Loucy (cell line): ENCODE measurements at regions not wholly inside any gene's neighbourhood (a gene's known extent, or its start where the extent isn't known, plus 50 kb on each side); places are given as distances from the start of the nearest gene placed in this dataset.

Experiments used
- H2AFZ ChIP-seq: fragments of 200-600 bp; sonication (generic); 2 replicates; pipeline ENCODE4 v1.6.0; 2016; ENCODE audit warnings: antibody characterized with exemption, mild to moderate bottlenecking, low read length, moderate library complexity
- H3F3A ChIP-seq: fragments of 200-600 bp; 2 replicates; pipeline ENCODE4 v1.6.0; 2016; ENCODE audit warnings: antibody characterized with exemption, low read depth, mild to moderate bottlenecking
- H3K27me3 ChIP-seq: fragments of 200-600 bp; sonication (generic); 2 replicates; pipeline ENCODE4 v1.6.1; 2014; ENCODE audit warnings: low read length, mild to moderate bottlenecking; ENCODE audit not compliant: insufficient read depth, poor library complexity, severe bottlenecking
- H3K36me3 ChIP-seq: fragments of 200-600 bp; sonication (generic); 2 replicates; pipeline ENCODE4 v1.6.1; 2016; ENCODE audit warnings: low read length; ENCODE audit not compliant: insufficient read depth
- H3K4me1 ChIP-seq: fragments of 200-600 bp; sonication (generic); 2 replicates; pipeline ENCODE4 v1.5.1; 2014; ENCODE audit warnings: low read length, mild to moderate bottlenecking; ENCODE audit not compliant: insufficient read depth, poor library complexity, severe bottlenecking
- H3K4me2 ChIP-seq: fragments of 200-600 bp; sonication (generic); 2 replicates; pipeline ENCODE4 v1.6.0; 2014; ENCODE audit warnings: antibody characterized with exemption, low read length, low read depth, mild to moderate bottlenecking; ENCODE audit not compliant: poor library complexity, severe bottlenecking
- H3K4me3 ChIP-seq: fragments of 200-600 bp; sonication (generic); 2 replicates; pipeline ENCODE4 v1.5.1; 2014; ENCODE audit warnings: low read length, mild to moderate bottlenecking, mixed read lengths; ENCODE audit not compliant: poor library complexity, severe bottlenecking
- H3K79me2 ChIP-seq: fragments of 200-600 bp; sonication (generic); 2 replicates; pipeline ENCODE4 v1.6.1; 2014; ENCODE audit warnings: low read length; ENCODE audit not compliant: insufficient read depth
- H3K9ac ChIP-seq: fragments of 200-600 bp; sonication (generic); 2 replicates; pipeline ENCODE4 v1.6.0; 2014; ENCODE audit warnings: mild to moderate bottlenecking, low read depth, low read length, moderate library complexity; ENCODE audit not compliant: poor library complexity, severe bottlenecking
- H3K9me2 ChIP-seq: fragments of 200-600 bp; sonication (generic); replicated peaks from 2 replicates; pipeline ENCODE4 v1.6.1; 2016; ENCODE audit warnings: low read depth, low read length, mixed read lengths
- H3K9me3 ChIP-seq: fragments of 200-600 bp; sonication (generic); 2 replicates; pipeline ENCODE4 v1.6.1; 2014; ENCODE audit warnings: mild to moderate bottlenecking, antibody characterized with exemption, low read length, low read depth; ENCODE audit not compliant: insufficient read depth
- H4K20me1 ChIP-seq: fragments of 200-600 bp; sonication (generic); 2 replicates; pipeline ENCODE4 v1.6.0; 2014; ENCODE audit warnings: antibody characterized with exemption, low read length, mild to moderate bottlenecking; ENCODE audit not compliant: insufficient read depth, poor library complexity, severe bottlenecking
- CTCF ChIP-seq: fragments of 200-600 bp; sonication (generic); conservative IDR thresholded peaks from 2 replicates; pipeline ENCODE4 v1.5.1; 2014; ENCODE audit warnings: mild to moderate bottlenecking, antibody characterized with exemption, low read length
- EZH2phosphoT487 ChIP-seq: fragments of 200-600 bp; IDR thresholded peaks from 2 replicates; pipeline ENCODE4 v1.6.1; 2018; ENCODE audit warnings: antibody characterized with exemption, mild to moderate bottlenecking, moderate library complexity, borderline replicate concordance

DNA sequence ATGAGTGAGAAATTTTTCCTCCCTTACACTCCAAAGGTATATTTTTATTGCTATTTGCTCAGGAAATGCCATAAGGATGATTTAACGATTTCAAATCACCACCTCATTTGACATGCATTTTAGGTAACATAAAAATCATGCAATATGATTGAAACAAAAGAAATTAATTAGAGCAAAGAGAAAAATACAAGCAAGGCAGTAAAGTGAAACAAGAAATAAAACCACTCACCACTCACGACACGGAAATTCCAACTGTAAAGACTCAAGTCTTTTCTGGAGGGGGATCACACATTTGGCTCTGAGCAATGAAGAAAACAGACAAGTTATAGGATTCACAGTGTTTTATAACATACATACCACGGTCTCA is 86.8 kb upstream of the ARHGAP29 start:
- H3K9ac ChIP-seq, result no peak overlapping the region
- H3K4me3 ChIP-seq, result no peak overlapping the region
- no peaks in the 10 kb centered on the region for H3K27me3 ChIP-seq
- H3K36me3 ChIP-seq, result no peaks in the 10 kb centered on the region
- H2AFZ ChIP-seq, result no peak overlapping the region
- peaks cover 9% of the 10 kb centered on the region for H3K4me1 ChIP-seq
- no peaks in the 10 kb centered on the region for H3K9me3 ChIP-seq
- no peaks in the 10 kb centered on the region for H3K9me2 ChIP-seq
- no peak for TF ChIP-seq CTCF
- no peak for TF ChIP-seq EZH2phosphoT487
- no peak overlapping the region for H3K4me2 ChIP-seq
- H4K20me1 ChIP-seq, result no peaks in the 10 kb centered on the region
- no peaks in the 10 kb centered on the region for H3F3A ChIP-seq
- no peaks in the 10 kb centered on the region for H3K79me2 ChIP-seq

DNA sequence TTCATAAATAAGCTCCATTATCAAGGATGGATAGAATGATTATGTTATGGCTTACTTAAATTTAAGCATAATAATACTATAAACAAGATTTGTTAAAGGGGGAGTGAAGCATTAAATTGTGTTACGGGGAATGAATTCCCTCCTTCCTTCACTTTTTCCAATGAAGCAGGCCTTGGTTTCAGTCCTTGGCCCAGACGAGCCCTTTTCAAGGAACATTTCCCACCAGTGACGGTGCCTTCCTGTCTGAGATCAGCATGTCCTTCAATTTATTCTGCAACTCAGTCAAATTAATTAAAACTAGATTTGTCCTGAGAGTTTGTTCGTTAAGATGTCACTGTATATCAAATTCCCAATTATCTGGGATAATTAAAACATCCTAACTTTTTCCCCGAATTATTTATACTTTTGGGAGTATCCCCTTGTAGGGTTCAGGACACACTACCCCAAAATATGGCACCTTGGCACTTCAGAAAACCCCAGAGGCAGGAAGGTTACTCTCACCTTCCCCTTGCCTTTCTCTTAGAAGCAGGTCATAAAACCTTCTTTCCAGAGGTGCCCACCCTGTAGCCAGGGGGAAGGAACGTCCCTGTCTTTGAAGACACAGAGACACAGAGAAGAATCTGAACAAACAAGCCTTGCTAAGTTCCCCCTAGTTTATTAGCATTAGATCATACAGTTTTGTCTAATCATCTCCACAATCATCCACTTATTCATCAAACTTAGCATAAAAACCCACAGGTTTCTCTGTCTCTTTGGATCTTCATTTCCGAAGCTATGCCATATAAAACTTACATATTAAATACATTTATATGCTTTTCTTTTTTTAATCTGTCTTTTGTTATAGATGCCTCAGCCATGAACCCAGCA is 86.2 kb upstream of the ARHGAP29 start:
- TF ChIP-seq CTCF (no peak), EZH2phosphoT487 (no peak)
- peaks cover 9% of the 10 kb centered on the region for H3K4me1 ChIP-seq
- no peak overlapping the region for H2AFZ ChIP-seq
- no peak overlapping the region for H3K4me2 ChIP-seq
- H3K36me3 ChIP-seq, result no peaks in the 10 kb centered on the region
- H3K4me3 ChIP-seq, result no peak overlapping the region
- H3K9ac ChIP-seq, result no peak overlapping the region
- H3K9me3 ChIP-seq, result no peaks in the 10 kb centered on the region
- H3K79me2 ChIP-seq, result no peaks in the 10 kb centered on the region
- H3K27me3 ChIP-seq, result no peaks in the 10 kb centered on the region
- no peaks in the 10 kb centered on the region for H3F3A ChIP-seq
- no peaks in the 10 kb centered on the region for H3K9me2 ChIP-seq
- H4K20me1 ChIP-seq, result no peaks in the 10 kb centered on the region

- Histone ChIP-seq H4K20me1 (no peaks in the 10 kb centered on the region), H3K79me2 (no peaks in the 10 kb centered on the region), H3K9me3 (no peaks in the 10 kb centered on the region), H3K9ac (no peak overlapping the region), H2AFZ (no peak overlapping the region), H3K4me3 (no peak overlapping the region), H3F3A (no peaks in the 10 kb centered on the region), H3K4me2 (no peak overlapping the region), H3K27me3 (no peaks in the 10 kb centered on the region), H3K36me3 (no peaks in the 10 kb centered on the region), H3K9me2 (no peaks in the 10 kb centered on the region), H3K4me1 (peaks cover 9% of the 10 kb centered on the region)
- TF ChIP-seq CTCF, result no peak
- TF ChIP-seq EZH2phosphoT487, result no peak
Observed at GRCh38 chr1:94322696-94323095, 85.3 kb upstream of the ARHGAP29 start.
